GM19328 (cell line): ENCODE measurements at regions not wholly inside any gene's neighbourhood (a gene's known extent, or its start where the extent isn't known, plus 50 kb on each side); places are given as distances from the start of the nearest gene placed in this dataset.
"Not testable (repeated sequence)": the region's sequence is repeated elsewhere in the genome, so short reads cannot be mapped to it uniquely, and the experiment has no call there.

ENCODE experiments used
- ATAC-seq: cut with Tn5 transposase; IDR thresholded peaks from one replicate; pipeline ENCODE4 v1.9.1; 2021; ENCODE audit warnings: mild to moderate bottlenecking, moderate library complexity; ENCODE audit not compliant: unreplicated experiment

DNA sequence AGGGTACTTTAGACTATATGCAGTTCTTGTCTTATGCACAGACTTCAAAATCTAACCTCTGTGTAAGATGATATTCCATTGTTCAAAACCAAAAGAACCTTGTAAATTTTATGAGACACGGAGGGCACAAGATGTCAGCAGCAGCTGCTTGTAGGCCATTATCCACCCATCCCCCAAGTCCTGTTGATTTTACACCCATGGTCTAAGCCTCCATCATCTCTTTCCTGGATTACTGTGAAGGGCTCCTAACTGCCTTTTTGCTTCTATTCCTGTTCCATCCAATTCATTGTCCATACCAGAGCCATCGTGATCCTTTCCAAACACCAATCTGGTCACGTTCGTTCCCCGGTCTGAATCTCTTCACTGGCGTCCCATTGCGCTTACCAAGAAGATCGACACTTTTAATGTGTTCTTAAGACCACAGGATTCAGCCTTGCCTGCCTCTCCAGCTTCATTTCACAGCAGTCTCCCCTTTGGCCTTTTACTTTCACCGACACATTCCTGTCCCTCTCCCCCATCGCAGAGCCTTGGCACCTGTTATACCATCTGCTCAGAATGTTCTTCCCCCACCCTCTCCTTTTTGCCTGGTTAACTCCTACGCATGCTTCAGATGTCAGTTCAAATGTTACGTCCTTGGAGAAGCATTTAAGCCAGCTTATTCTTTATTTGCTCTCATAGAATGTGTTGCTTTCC is 107.3 kb upstream of the POU3F1 start:
- no peak for ATAC-seq

DNA sequence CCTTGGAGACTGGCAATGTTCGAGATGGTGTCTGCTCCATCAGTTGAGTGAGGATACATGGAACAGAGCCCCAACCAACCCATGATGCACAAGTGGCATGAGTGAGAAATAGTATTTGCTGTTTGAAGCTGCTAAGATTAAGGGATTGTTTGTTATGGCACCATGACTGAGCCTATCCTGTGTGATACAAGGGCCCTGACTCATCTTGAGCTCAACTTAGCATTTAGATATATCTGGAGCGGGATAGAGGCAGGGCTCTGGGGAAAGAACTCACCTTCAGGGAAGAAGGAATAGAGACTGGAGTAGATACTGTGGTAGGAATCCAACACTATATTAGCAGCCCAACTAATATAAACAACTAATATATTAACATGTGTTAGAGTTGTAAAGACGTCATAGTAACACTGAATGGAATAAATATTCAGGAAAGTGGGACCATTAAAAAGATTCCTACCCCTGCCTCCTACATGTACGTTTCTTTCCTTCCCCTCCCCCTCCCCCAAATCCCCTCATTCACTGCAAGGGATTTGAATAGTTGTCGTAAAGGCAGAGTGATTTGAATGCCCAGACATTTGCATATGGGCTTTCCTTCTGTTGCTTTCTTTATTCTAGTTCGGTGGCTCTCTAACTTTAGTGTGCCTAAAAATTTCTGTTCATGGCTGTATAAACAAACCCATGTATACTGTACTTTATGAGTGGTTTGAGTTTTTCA is 106.6 kb upstream of the POU3F1 start:
- no peak for ATAC-seq

DNA sequence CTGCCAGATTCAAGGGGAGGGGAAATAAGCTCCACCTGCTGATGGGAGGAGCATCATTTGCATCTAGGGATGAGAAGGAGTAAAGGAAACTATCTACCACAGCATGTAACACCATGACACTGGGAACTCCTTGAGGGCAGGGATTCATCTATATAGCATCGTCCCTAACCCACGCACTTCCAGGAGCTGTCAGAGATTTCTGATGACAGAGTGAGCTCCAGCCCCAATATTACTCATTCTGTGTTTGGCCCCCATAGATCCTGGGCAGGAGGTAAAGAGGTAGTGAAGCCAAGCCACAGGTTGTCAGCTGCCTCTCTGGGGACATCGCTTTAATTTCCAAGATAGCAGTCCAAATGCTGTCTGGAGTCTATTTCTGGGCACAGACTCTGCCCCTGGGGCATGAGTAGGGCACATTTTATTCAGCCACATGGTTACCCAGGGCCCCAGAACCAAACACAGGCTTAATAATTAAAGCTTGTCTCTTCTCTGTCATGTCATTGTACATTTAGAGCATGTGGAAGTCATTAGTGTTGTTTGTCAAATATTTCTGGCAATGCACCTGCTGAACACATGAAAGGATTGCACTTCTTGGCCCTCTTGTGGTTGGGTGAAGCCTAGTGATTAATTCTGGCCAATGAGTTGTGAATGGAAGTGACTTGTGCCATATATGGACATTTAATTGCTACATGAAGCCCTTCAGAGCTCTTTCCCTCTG is 105.9 kb upstream of the POU3F1 start:
- no peak for ATAC-seq

DNA sequence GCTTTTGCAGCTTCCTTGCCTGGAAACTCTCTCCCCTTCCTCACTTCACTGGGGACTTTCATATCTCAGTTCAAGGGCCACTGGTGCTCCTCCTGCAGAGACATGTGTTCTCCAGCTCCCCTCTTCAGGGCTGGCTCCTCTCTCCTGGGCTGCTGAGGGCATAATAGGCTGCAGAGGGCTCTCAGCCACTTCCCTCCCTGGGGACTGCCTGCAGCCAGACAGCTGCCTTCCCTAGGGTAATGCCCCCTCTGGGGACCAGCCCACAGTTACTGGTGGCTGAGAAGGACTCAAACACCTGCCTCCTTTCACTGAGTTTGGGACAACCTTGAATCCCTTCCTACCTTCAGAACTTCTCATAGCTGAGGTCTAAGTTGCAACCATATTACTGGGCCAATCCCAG is 104.8 kb upstream of the POU3F1 start:
- no peak for ATAC-seq

DNA sequence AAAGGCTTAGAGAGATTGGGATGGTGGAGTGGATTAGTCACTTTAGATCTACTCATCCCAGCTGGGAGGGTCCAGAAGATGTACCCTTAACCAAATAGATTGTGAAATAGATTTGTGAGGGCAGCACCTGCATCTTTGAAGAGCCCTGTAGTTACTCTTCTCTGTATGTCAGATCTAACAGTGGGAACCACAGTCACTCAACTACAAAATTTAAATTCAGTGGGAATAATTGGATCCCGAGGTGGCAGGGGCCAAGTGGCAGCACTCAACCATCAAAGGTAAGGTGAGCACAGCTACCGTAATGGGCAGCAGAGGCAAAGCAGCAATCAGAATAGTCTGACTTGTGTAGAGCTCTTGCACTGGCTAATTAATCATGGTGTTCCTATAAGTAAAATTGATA is 99.5 kb upstream of the POU3F1 start:
- ATAC-seq = not testable (repeated sequence)

DNA sequence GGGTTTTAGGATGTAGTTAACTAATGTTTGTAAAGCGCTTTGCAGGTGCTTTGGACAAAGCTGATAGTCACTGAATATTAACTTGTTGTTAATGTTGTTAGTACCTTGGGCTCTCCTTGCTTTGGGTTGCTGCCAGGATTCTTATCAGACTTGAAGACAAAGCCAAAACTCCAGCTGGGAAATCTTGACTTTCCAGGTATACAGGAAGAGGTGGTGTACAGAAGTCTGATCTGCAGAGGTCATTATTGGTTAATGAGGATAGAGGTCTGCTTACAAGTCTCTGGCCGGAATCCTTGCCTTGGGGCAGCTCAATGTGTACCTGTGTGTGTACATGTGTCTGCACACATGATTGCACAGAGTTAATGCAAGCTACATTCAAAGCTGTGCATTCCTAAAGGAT is 96.0 kb upstream of the POU3F1 start:
- ATAC-seq = no peak

DNA sequence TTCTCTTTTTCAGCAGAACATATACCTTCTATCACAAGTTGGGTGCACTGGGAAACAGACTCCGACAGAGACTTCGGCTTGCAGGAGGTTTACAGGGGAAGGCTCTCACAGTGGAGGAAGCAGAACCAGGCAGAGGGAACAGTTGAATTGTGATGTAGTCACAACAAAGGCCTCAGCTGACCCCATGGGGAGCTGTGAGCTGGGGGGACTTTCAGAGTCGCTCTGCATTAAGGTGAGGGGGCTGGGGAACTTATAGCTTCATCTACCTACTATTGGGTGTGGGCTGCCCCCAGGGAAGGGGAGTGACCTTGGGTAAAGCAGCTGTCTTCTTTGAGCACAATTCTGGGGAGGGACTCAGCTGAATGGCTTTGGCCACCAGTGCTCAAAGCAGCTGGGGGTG is 94.9 kb upstream of the POU3F1 start:
- ATAC-seq = no peak

DNA sequence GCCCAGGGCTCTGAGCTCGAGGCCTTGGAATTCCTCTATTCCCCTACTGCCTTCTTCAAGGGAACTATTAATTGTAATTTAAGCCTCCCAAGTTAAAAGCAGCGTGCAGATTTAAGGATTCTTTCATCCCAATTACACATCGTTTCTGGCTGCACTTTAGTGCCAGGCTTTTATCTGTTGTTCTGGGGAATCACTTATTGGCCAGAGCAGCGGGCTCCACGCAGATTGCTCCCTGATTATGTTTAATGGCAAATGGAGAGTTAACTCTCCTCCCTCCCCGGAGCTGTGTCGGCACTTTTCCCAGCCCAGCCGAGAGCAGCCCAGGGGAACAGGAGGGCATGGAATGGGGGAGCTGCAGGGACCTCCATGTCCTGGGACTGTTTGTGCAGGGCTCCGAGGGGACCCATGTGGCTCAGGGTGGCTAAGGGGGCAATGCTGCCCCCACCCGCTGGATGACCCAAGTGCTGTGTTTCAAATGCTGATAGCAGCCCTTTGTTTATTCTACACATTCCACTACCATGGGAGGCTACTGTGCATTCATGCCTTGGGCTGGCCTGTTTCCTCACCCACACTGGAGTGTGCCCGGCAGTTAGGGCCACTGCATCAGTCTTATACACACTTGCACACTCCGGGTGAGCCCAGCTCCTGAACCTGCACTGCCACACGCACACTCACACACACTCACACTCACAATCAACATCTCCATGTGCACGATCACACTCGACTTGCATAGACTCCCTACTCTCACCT is 93.3 kb upstream of the POU3F1 start:
- no peak for ATAC-seq

DNA sequence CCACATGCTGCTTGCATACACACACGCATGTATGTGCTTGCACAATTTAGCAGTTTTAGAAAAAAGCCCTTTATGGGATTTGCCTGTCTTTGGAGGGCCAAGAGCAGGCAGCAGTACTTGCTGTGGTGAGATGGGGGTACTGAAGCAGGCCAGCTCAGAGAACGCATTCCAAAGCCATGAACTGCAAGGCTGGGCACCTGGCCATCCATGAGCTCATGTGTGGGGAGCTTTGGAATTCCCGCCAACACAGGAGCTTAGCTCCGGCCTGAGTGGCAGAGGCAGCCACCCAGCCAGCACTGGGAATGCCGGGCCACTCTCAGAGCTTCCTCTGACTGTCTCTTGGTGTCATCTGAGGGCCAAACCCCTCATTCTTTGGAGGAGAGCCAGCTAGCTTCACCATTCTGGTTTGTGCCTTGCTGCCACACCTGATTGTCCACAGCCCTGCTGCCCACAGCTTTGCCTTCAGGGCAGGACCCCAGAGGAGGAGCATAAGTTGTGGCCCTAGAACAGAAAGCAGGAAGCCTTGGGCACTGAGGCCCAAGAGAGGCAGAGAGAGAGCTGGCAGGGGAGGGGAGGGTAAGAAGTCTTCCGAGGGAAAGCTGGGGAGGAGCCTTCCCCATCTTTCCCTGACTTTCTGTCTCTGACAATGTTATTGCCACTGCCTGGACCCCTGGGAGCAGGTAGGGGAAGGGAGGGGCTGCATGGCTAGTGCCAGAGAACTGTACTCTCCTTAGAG is 92.1 kb upstream of the POU3F1 start:
- no peak for ATAC-seq

DNA sequence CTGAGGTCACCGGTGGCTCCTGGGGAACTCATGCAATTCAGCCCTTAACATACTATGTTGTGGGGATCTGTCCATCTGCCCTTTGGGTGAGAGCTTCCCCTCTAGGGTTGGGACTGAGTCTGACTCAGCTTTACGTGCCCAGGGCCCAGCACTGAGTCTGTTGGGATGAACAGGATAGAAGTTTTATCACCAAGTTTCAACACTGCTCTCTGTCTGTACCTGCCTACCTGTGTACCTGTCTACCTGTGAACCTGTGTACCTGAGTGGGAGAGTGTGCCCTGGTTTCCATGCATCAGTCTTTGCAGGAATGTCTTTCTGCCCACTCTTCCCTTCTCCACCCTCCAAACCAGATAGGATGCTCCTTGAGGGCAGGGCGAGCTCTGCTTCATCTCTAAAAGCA is 90.6 kb upstream of the POU3F1 start:
- ATAC-seq = no peak

DNA sequence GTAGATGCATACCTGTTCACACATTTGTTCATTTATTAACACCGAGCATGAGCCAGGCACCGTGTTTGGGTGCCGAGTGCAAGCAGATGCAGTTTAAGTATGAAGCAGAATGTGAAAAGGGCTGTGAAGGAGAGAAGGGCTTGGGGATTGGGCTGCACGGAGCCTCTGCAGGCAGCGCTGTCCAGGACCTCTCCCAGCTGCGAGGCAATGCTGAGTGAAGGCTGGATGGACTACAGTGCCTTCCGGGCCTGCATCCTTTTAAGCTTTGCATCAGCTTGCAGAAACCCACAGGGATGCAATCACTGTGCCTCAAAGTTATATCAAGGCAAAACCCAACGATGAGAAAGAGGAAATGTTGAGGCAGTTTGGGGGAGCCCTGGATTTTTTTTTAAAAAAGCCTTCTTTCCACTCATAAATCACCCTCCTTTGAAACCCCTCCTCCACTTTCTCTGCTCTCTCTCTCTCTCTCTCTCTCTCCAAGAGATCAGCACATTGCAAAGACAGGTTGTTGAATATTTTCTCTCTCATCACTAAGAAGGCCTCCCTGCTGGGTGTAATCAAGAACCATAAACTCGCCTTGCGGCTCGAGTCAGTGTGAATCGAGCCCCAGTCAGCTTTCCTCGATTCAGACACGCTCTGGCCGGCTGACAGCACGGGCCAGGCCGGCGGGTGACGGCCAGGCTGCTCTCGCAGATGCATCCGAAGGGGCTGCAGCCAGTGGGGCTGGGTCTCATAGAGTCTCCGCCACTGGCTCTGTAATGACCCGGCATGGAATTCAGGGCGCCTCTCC is 89.2 kb upstream of the POU3F1 start:
- ATAC-seq = no peak

DNA sequence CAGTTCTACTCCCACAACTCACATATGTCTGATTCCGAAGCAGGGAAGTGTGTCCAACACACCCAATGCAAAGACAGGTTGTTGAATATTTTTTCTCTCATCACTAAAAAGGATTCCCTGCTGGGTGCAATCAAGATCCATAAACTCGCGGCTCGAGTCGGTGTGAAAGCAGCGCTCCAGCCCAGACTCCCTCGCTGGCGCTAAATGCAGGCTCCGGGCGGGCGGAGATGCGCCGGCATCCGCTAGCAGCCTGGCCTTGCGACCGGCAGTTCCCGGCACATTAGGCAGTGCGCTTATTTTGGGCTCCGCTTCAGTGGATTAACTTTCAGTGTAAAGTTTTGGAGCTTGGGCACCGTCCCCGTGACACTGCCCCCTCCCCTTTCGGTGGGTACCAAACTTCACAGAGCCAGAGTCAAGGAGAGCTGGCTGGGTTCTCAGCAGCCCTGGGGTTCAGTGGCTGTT is 87.7 kb upstream of the POU3F1 start:
- ATAC-seq = no peak

DNA sequence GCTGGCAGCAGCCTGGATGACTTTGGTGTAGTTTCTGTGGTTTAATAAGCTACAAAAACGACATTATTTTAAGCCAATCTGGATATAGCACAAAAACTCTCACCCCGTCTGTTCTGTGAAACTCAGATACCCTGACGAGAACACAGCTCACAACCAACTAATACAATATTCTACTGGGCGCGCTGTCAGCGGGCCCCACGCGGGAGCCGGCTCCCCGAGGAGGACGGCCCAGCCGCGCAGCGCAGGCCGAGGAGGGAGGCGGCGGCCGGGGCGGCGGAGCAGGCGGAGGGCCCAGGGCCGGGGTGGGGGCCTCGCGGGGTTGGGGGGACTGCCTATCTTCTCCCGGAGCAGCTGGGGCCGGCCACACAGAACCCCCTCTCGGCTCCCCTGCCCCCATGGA is 87.2 kb upstream of the POU3F1 start:
- no peak for ATAC-seq

DNA sequence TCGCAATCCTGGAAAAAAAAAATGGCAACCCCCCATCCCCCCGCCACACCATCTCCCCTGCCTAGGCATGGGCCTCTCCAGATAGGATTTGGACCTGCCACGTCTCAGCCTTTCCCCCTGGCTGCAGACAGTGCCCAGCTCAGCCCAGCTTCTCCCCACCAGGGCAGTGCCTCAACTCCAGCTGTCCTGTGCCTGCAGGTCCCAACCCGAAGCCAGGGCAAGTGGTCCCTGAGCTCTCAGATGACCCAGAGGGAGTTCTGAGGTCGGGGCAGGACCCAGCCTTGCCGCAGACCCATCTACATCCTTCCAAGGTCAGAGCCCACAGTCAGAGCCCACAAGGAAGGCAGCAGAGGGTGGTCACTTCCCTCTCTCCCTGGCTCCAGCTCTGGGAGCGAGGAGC is 86.7 kb upstream of the POU3F1 start:
- no peak for ATAC-seq

DNA sequence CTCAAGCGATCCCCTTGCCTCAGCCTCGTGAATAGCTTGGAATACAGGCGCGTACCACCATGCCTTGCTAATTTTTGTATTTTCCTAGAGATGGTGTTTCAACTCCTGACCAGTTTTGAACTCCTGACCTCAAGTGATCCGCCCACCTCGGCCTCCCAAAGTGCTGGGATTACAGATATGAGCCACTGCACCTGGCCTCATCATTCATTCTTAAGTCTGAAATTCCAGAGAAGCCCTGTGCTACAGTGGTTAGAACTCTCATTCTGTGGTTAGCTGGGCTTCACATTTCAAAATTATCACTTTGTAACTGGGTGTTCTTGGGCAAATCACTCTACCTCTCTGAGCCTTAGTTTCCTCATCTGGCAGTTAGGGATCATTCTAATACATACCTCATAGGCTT is 86.1 kb upstream of the POU3F1 start:
- ATAC-seq = no peak

DNA sequence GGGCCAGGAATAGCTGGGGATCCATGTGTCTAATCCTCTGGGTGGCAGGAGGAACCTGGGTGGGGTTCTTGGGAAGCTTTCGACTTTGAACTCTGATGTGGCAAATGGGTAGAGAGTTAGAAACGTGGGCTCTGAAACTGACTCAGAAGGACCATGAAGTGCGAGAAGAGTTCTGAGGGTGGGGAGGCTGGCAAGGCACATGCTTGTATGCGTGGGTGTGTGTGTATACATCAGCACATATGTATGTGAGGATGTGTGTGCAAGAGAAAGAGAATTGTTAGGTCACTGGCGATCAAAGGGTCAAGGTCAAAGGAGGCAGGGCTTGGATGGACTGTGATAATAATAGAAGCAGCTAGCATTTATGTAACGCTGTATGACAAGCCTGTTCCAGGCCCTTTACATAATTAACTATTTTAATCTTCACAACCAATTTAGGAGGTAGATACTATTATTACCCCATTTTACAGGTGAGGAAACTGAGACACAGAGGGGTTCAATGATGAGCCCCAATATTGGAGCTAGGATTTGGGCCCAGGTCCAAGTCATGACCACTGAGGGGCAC is 84.5 kb upstream of the POU3F1 start:
- no peak for ATAC-seq

DNA sequence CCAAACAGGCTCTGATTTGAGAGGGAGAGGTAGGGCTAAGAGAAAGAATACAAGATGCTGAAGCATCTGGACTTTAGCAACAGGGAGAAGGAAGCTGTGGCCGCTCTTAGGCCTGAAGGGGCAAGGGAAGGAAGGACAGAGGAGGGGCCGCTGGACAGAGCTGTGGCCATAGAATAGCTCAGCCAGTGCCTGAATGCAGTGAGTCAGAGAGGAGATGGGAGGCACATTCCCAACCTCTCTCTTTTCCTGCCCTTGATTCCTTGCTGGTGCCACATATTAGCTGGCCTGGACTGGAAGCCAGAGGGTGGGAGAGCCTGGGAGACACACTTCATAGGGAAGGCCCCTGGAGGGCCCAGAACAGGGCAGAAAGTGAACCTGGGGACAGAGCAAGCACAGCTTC is 83.4 kb upstream of the POU3F1 start:
- no peak for ATAC-seq

DNA sequence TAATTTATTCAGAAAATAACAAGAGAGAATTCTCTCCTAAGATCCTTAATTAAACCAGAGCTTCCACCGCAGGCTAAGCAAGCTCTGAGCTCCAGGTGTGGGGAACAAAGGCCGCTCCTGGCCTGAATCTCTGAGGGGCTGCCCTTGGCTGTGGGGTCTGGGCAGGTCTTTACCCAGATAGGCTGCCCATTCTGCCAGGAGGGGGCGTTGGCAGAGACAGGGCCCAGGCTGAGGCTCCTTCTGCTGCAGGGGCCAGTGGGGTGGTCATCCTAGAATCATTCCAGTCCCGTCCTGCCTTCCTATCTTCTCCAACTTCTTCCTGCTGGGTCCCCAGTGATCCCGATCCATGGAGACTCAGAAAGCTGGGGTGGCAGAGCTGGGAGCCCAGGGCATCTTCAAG is 82.9 kb upstream of the POU3F1 start:
- no peak for ATAC-seq

DNA sequence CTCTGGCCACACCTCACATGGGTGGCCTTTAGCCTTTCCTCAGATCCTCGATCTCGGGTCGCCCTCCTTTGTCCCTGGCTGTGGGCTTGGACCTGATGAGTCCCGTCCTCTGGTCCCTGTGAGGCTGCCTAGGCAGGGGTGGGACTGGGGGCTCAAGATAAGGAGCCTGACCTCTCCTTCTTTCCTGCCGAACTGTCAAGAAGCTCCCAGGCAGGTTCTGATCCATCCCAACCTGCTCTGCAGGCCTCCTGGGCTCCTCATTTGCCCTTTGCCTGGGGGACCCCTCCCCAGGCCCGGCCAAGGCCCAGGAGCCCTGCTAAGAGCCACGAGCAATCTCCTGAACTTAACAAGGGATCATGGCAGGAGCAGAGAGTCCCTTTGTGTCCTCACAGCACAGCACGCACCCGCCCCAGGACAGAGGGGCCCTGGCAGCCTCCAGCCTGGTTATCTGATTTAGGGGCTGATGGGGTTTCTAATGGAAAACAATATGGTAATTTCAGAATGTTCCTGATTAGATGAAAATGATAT is 82.4 kb upstream of the POU3F1 start:
- ATAC-seq = no peak
